ENCODE measurements at regions not wholly inside any gene's neighbourhood (a gene's known extent, or its start where the extent isn't known, plus 50 kb on each side); places are given as distances from the start of the nearest gene placed in this dataset.
"Not testable (repeated sequence)": the region's sequence is repeated elsewhere in the genome, so short reads cannot be mapped to it uniquely, and the experiment has no call there.

GRCh38 chr15:69660658-69661405, 208.2 kb downstream of the RPLP1 start:
- DNase-seq: no peak

GRCh38 chr15:69661446-69661845, 208.8 kb downstream of the RPLP1 start:
- no peak for DNase-seq

- DNase-seq: no peak
Observed at GRCh38 chr15:69661871-69662644, 209.4 kb downstream of the RPLP1 start.

GRCh38 chr15:69662645-69663000, 210.0 kb downstream of the RPLP1 start:
- no peak for DNase-seq

- no peak for DNase-seq
Observed at GRCh38 chr15:69663441-69663840, 210.8 kb downstream of the RPLP1 start.

- no peak for DNase-seq
Observed at GRCh38 chr15:69663982-69664381, 211.4 kb downstream of the RPLP1 start.

GRCh38 chr15:69664572-69665571, 212.3 kb downstream of the RPLP1 start:
- DNase-seq: no peak

GRCh38 chr15:69665641-69666111, 213.1 kb downstream of the RPLP1 start:
- DNase-seq: no peak

- peak in 1 of 4 experiments; percentile 8 for DNase-seq
Observed at GRCh38 chr15:69666441-69666882, 213.8 kb downstream of the RPLP1 start.

GRCh38 chr15:69666921-69667811, 214.5 kb downstream of the RPLP1 start:
- DNase-seq: no peak

- no peak for DNase-seq
Observed at GRCh38 chr15:69668039-69668705, 215.6 kb downstream of the RPLP1 start.

GRCh38 chr15:69668963-69669362, 216.3 kb downstream of the RPLP1 start:
- DNase-seq: no peak

- DNase-seq: no peak
Observed at GRCh38 chr15:69669446-69669845, 216.8 kb downstream of the RPLP1 start.

GRCh38 chr15:69673291-69673881, 220.8 kb downstream of the RPLP1 start:
- no peak for DNase-seq

- DNase-seq: no peak
Observed at GRCh38 chr15:69675731-69676130, 223.1 kb downstream of the RPLP1 start.

GRCh38 chr15:69677403-69677802, 224.8 kb downstream of the RPLP1 start:
- no peak for DNase-seq

- DNase-seq: no peak
Observed at GRCh38 chr15:69679623-69680228, 227.1 kb downstream of the RPLP1 start.

- DNase-seq: not testable (repeated sequence)
Observed at GRCh38 chr15:69684823-69685222, 232.2 kb downstream of the RPLP1 start.

- DNase-seq: no peak
Observed at GRCh38 chr15:69685512-69686452, 233.2 kb downstream of the RPLP1 start.
